GM18868 (cell line): ENCODE measurements at regions not wholly inside any gene's neighbourhood (a gene's known extent, or its start where the extent isn't known, plus 50 kb on each side); places are given as distances from the start of the nearest gene placed in this dataset.

ENCODE experiments used
- ATAC-seq: cut with Tn5 transposase; IDR thresholded peaks from one replicate; pipeline ENCODE4 v1.9.1; 2021; ENCODE audit warnings: mild to moderate bottlenecking, moderate library complexity; ENCODE audit not compliant: unreplicated experiment

DNA sequence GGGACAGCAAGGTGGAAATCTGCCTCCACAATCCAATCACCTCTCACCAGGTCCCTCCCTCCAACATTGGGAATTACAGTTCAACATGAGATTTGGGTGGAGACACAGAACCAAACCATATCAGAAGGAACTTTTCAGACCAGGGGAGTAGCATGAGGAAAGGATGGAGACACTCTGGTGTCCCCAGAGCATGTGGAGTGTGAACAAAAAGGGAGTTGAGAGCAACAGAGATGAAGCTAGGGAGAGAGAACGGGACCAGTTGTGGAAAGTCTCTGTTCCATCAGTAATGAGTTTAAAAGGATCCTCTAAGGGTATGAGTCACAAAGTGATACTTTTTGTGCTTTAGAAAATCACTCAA is 382.0 kb downstream of the SFMBT2 start:
- ATAC-seq, result no peak

GRCh38 chr10:7027913-7028808 is 382.7 kb downstream of the SFMBT2 start:
- no peak for ATAC-seq

GRCh38 chr10:7027237-7027912 is 383.5 kb downstream of the SFMBT2 start:
- no peak for ATAC-seq

DNA sequence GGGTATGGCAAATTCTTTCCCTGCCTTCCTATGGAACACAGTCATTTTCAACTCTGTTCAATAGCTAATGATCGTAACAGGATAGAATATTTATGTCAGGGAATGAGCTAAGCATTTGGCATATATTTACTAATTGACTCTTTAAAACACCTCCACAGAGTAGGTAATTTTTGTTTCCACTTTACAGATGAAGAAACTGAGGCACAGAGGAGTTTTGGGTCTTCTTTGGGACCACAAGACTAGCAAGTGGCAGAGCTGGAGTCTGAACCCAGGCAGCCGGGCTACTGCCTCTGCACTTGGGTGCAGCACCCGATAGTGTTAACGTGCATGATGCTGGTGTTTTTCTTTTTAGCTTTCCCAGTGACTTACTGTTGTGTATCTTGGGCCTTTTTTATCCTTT is 384.0 kb downstream of the SFMBT2 start:
- no peak for ATAC-seq

DNA sequence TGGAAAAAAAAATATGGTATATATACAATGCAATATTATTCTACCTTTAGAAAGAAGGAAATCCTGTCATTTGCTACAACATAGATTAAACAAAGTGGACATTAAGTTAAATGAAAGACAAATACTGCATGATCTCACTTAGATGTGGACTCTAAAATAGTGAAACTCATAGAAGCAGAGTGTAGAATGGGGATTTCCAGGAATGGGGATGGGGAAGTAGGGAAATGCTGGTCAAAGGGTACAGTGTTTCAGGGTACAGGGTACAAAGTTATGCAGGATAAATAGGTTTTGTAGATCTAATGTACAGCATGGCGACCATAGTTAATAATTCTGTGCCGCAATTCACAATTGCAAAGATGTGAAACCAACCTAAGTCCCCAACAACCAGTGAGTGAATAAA is 385.5 kb downstream of the SFMBT2 start:
- no peak for ATAC-seq

DNA sequence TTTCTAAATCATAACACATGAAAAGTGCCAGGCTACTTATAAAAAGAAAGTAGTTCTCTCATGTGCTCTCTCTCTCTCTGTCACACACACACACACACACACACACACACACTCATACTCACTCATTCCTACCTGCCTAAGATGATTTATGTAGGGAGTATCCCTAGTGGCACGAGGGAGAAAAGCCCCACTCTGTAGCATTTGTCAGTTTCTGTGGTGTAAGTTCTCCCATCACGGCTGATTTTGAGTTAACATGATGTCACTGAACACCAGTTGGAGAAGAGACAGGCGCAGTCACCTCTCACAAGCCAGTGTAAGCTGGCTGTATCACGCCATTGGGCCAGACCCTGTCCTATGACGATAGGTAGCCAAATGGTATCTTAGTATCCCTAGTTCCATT is 395.4 kb downstream of the SFMBT2 start:
- ATAC-seq, result no peak

DNA sequence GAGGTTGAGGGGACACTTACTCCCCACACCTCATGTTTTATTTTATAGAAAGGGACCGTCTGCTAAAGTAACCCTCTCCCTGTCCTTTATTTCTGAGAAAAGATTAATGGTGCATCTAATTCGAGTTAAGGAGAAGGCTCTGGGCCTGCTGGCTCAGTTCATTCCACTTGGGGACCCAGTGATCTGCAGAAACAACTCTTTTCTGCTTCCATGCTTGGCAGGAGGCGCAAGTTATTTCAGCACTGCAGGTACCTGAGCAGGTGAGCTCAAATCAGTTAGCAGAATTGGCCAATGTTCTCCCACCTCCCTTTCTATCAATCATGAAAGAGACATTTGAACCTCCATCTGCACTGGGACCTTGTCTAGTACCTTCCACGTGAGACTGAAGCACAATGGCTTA is 396.1 kb downstream of the SFMBT2 start:
- no peak for ATAC-seq

GRCh38 chr10:7011994-7012393 is 398.8 kb downstream of the SFMBT2 start:
- ATAC-seq, result no peak

- ATAC-seq, result no peak
Measured at GRCh38 chr10:7008645-7009044, 402.2 kb downstream of the SFMBT2 start.

DNA sequence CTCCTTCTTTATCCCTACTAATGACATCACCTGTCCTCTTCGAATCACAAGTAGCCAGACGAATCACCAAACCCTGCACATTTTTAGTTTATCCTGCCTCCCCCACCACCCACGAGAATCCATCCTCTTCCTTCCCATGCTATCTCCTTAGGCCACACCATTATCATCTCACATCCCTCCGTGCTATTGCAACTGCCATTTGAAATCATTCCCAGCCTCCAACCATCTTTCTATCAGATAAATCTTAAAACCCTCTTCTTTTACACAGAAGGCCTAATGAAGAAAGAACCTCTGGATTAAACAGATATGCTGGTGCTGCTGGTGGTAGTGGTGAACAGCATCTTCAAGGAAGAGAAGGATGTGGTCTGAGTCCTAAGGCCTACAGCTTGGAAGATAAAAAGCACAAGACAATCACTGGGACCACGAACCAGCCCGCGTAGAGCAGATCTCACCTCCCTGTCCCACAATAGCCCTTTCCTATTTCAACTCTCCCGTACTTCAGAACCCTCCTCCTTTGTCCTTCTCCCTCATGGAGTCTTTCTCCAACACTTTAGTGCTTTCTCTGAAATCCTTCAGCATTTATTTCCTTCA is 403.1 kb downstream of the SFMBT2 start:
- no peak for ATAC-seq

DNA sequence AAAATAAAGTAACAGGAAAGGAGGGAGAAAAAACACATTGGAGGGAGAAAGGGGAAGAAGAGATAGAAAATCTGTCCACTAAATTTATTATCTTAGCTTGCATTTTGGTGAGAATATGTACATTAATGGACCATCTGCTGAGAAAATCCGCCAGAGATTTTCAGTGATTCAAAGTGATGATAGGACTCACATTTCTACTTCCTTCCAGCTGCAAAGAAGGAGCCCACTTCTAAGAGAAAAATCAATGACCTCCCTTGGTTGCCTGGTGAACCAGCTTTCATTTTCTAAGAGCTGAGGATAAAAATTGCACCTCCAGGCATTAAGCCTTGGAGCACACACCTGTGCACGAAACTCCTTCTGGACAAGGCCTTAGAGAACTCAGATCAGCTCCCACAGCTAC is 404.3 kb downstream of the SFMBT2 start:
- ATAC-seq, result no peak

DNA sequence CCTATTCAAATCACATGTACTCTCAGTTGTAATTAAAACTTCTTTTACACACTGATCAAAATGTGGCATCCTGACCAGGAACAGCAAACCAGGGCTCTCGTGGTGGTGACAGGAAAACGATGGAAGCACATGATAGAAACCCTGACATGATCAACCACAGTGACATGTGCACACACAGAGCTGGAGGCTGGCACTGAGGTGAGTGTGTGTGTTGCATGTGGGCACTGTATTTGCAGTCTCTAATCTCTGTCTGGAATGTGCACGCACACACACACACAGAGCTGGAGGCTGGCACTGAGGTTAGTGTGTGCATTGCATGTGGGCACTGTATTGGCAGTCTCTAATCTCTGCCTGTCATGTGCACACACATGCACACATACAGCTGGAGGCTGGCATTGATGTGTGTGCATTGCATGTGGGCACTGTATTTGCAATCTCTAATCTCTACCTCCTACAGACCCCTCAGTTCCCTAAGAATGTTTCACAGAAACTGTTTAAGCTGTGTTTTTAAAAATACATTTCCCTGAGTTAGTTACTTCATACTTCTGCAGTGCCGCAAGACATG is 406.9 kb downstream of the SFMBT2 start:
- ATAC-seq, result no peak

- ATAC-seq, result no peak
Measured at GRCh38 chr10:7000061-7000460, 410.8 kb downstream of the SFMBT2 start.

DNA sequence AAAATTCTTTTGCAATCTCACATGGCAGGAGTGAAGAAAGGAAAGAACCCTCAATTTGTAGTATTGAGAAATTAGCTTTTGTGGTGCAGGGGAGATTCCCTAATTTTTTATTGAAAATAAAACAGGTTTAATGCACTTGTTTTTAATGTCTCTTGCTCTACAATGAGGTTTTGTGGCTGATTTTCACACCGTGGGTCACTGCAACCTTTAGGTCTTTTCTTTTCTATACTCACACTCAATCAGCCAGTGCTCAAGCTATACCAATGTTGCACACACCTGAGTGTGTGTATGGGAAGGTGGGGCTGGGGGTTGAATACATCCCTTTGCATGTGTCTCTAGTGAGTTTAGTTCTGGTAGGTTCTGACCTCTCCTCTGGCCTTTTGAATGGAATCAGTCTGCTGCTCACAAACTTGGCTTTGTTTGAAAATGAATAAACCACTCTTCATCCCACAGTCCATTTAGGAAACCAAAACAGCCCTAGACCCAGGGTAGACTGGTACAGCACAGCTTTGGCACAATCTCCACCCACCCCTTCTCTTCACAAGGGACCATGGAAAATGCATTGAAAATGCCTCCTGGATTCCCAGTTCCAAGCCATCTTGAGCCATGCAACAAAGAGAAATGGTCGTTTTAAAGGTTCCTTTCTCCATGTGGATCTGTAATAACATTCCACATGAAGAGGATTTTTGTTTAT is 411.5 kb downstream of the SFMBT2 start:
- no peak for ATAC-seq

DNA sequence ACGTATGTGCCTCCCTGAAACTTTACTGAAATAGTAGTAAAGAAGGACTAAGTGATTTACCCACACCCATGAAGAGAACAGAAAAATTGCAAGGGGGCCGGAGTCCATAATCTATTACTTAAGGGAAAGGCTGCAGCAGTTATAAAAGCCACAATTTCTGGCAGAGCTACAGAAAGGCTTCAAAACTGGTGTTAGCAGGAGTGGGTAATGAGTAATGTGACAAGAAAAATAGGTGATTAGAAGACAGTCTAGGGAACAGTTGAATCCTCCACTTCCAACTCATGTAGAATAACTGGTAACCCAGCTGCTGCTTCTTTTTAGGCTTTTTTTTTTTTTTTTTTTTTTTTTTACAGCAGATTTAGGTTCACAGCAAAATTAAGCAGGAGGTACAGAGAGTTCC is 413.3 kb downstream of the SFMBT2 start:
- no peak for ATAC-seq

DNA sequence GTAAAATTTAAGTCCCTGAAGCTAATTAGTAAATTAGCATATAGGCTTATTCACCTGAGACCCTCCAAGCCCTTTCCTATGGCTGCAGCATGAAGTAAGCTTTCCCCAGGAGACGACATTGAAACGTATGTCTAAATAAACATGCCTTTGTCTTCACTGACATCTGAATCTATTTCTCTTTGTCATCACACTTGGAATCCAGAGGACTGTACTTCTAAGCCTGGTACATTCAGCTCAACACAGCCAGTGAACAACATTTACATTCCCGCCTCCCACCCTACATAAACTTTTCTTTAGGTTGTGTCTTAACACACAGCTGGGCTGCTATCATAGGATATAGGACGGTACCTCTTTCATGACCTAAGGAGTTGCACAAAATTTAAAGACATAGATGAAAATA is 414.4 kb downstream of the SFMBT2 start:
- ATAC-seq, result no peak

- ATAC-seq, result no peak
Measured at GRCh38 chr10:6995831-6996230, 415.0 kb downstream of the SFMBT2 start.

DNA sequence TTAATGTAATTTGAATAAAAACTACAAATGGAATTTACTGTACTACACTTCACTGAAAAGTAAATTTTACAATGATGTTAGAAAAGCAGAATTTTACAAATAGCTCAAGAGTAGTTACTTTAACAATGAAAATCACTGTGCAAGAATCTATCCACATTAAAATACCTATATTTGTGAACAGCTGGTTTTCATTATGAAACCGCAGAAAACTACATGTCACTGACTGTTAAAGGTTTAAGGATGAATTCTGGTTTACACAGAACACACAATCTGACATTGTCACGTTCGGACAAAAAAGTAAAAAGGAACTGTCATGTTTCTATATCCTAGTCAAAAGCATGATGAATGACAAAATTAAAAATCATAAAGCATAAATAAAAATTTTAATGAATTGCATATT is 415.3 kb upstream of the PRKCQ start:
- no peak for ATAC-seq

GRCh38 chr10:6990891-6991290 is 410.8 kb upstream of the PRKCQ start:
- ATAC-seq, result no peak

DNA sequence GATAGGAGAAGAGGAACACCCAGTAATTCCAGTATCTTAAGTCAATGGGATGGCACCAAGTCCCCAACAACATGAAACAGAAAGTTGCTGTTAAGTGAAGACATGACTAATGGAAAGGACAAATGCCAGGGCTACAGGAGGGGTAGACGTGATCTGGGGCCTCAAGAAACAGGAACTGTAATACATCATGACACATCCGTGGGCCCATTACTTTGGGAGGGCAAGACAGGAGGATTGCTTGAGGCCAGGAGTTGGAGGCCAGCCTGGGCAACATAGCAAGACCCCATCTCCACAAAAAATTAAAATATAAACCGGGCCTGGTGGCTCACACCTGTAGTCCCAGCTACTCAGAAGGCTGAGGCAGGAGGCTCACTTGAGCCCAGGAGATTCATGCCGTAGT is 408.6 kb upstream of the PRKCQ start:
- no peak for ATAC-seq

DNA sequence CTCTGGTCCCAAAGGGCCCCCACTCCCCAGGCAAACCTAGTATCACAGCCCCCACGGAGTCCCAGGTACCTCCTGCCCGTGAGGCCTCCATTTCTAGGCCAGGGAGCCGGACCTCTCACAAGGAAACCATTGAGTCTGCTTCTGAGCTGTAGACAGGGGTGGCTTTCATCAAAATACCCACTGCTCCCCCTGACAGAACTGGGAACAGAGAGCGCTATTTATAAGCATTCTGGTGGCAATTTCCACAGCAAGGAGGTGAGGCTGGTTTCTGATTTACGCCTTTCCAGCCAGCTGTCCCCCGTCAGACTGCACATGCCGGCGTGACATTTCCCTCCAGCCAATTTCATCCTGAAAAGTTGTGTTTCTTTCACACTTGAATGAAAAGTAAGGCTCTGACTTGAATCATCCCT is 407.5 kb upstream of the PRKCQ start:
- ATAC-seq, result no peak
